GM18868 (cell line): ENCODE measurements at regions not wholly inside any gene's neighbourhood (a gene's known extent, or its start where the extent isn't known, plus 50 kb on each side); places are given as distances from the start of the nearest gene placed in this dataset.
"Not testable (repeated sequence)": the region's sequence is repeated elsewhere in the genome, so short reads cannot be mapped to it uniquely, and the experiment has no call there.

Source experiments
- ATAC-seq: cut with Tn5 transposase; IDR thresholded peaks from one replicate; pipeline ENCODE4 v1.9.1; 2021; ENCODE audit warnings: mild to moderate bottlenecking, moderate library complexity; ENCODE audit not compliant: unreplicated experiment

- no peak for ATAC-seq
Measured at GRCh38 chr13:54999399-54999907, 1970.8 kb downstream of the OLFM4 start.

GRCh38 chr13:55000043-55000442 lies 1971.4 kb downstream of the OLFM4 start:
- ATAC-seq: no peak

- no peak for ATAC-seq
Measured at GRCh38 chr13:55000844-55001243, 1972.2 kb downstream of the OLFM4 start.

- ATAC-seq: no peak
Measured at GRCh38 chr13:55001881-55002280, 1973.3 kb downstream of the OLFM4 start.

GRCh38 chr13:55007681-55008080 lies 1979.1 kb downstream of the OLFM4 start:
- ATAC-seq: no peak

GRCh38 chr13:55013051-55013450 lies 1984.4 kb downstream of the OLFM4 start:
- ATAC-seq: no peak

GRCh38 chr13:55029280-55029679 lies 2000.7 kb downstream of the OLFM4 start:
- no peak for ATAC-seq

- no peak for ATAC-seq
Measured at GRCh38 chr13:55038230-55038629, 2009.6 kb downstream of the OLFM4 start.

- ATAC-seq: not testable (repeated sequence)
Measured at GRCh38 chr13:55053891-55054550, 2025.4 kb downstream of the OLFM4 start.

GRCh38 chr13:55055666-55056065 lies 2027.1 kb downstream of the OLFM4 start:
- not testable (repeated sequence) for ATAC-seq

- ATAC-seq: no peak
Measured at GRCh38 chr13:55062662-55063061, 2034.0 kb downstream of the OLFM4 start.

GRCh38 chr13:55067946-55068345 lies 2039.3 kb downstream of the OLFM4 start:
- ATAC-seq: no peak

- no peak for ATAC-seq
Measured at GRCh38 chr13:55069746-55070145, 2041.1 kb downstream of the OLFM4 start.

- ATAC-seq: no peak
Measured at GRCh38 chr13:55073000-55073399, 2044.4 kb downstream of the OLFM4 start.

GRCh38 chr13:55084630-55085029 lies 2056.0 kb downstream of the OLFM4 start:
- ATAC-seq: no peak

- no peak for ATAC-seq
Measured at GRCh38 chr13:55087085-55087484, 2053.6 kb upstream of the PRR20A start.

- ATAC-seq: no peak
Measured at GRCh38 chr13:55090612-55091011, 2050.1 kb upstream of the PRR20A start.

GRCh38 chr13:55091172-55091571 lies 2049.5 kb upstream of the PRR20A start:
- no peak for ATAC-seq

- ATAC-seq: no peak
Measured at GRCh38 chr13:55106509-55106908, 2034.2 kb upstream of the PRR20A start.

- ATAC-seq: no peak
Measured at GRCh38 chr13:55120631-55121030, 2020.1 kb upstream of the PRR20A start.

GRCh38 chr13:55155046-55155445 lies 1985.7 kb upstream of the PRR20A start:
- no peak for ATAC-seq

- ATAC-seq: no peak
Measured at GRCh38 chr13:55159765-55160164, 1981.0 kb upstream of the PRR20A start.

GRCh38 chr13:55160867-55161266 lies 1979.9 kb upstream of the PRR20A start:
- ATAC-seq: no peak
